ENCODE measurements at regions not wholly inside any gene's neighbourhood (a gene's known extent, or its start where the extent isn't known, plus 50 kb on each side); places are given as distances from the start of the nearest gene placed in this dataset.

DNA sequence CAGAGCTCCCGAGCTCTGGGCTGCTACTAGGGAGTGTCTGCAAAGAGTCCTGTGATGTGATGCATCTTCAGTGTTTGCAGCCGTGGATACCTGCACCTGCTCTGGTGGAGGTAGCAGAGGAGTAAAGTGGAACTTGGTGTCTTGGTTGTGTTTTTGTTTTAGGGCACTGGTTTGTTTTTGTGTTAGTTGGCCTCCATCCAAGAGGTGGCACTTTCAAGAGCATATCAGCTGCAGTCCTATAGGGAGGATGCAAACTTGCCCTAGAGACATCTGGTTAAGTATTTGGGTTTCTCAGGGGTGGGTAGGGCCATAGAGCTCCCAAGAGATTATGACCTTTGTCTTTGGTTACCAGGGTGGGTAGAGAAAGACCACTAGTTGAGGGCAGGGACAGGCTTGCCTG is 1249.0 kb upstream of the FAM98A start:
- no peak for DNase-seq (ENCODE audit: low read depth, low spot score)
- CTCF ChIA-PET = no interaction called here
- H3K4me3 ChIP-seq (ENCODE audit: low read depth, low read length) = no peak overlapping the region
- TF ChIP-seq CTCF (IDR thresholded peaks at IDR 0.05; ENCODE audit: insufficient read depth, low read length, missing control alignments) = no peak
- POLR2A ChIA-PET = no interaction called here

DNA sequence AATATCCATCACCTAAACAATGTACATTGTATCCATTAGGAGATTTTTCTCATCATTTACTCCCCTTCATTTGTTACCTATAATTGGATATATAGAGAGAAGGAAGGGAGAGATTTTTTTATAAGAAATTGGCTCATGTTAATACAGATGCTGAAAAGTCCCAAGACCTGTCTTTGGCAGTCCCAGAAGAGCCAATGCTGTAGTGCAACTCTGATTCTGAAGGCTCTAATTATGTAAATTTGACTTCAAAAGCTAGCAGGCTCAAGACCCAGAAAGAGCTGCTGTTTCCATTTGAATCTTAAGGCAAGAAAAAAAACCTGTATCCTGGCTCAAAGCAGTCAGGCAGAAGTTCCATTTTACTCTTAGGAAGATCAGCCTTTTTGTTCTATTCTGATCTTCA is 1245.5 kb upstream of the FAM98A start:
- ChIA-PET POLR2A (no interaction called here), CTCF (no interaction called here)
- H3K4me3 ChIP-seq (ENCODE audit: low read depth, low read length) = no peak overlapping the region
- no peak for DNase-seq (ENCODE audit: low read depth, low spot score)
- no peak for TF ChIP-seq CTCF (IDR thresholded peaks at IDR 0.05; ENCODE audit: insufficient read depth, low read length, missing control alignments)

DNA sequence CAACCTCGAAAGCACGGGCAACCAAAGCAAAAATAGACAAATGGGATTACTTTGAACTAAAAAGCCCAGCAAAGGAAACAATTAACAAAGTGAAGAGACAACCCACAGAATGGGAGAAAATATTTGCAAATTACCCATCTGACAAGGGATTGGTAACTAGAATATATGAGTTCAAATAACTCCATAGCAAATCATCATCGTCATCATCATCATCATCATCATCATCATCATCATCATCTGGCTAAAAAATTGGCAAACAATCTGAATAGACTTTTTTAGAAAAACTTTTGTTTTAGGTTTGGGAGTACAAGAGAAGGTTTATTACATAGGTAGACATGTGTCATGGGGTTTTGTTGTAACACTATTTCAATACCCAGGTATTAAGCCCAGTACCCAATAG is 1239.3 kb upstream of the FAM98A start:
- CTCF ChIA-PET = no interaction called here
- POLR2A ChIA-PET = no interaction called here
- H3K4me3 ChIP-seq (ENCODE audit: low read depth, low read length) = no peak overlapping the region
- DNase-seq (ENCODE audit: low read depth, low spot score) = no peak
- TF ChIP-seq CTCF (IDR thresholded peaks at IDR 0.05; ENCODE audit: insufficient read depth, low read length, missing control alignments) = no peak

GRCh38 chr2:34836361-34836760 is 1237.3 kb upstream of the FAM98A start:
- POLR2A ChIA-PET = no interaction called here
- no peak overlapping the region for H3K4me3 ChIP-seq (ENCODE audit: low read depth, low read length)
- CTCF ChIA-PET = no interaction called here
- TF ChIP-seq CTCF (IDR thresholded peaks at IDR 0.05; ENCODE audit: insufficient read depth, low read length, missing control alignments) = no peak
- DNase-seq (ENCODE audit: low read depth, low spot score) = no peak

DNA sequence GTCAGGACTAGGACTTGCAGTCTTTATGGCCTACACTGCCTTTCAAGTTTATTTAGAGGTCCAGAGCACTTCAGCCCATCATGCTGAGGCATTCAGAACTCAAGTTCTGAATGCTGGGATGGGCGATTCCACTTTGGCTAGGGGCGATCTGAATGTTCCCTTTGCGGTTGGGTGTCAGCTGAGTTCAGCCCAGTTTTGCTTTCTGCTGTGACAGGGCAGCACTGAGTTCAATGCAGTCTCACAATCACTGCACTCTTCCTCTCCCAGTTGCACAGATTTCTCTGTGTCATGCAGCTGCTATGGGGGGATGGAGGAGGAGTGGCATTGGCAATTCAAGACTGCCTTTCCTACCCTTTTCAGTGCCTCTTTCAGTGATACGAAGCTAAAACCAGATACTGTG is 1232.0 kb upstream of the FAM98A start:
- ChIA-PET CTCF (no interaction called here), POLR2A (no interaction called here)
- DNase-seq (ENCODE audit: low read depth, low spot score) = no peak
- H3K4me3 ChIP-seq (ENCODE audit: low read depth, low read length) = no peak overlapping the region
- TF ChIP-seq CTCF (IDR thresholded peaks at IDR 0.05; ENCODE audit: insufficient read depth, low read length, missing control alignments) = no peak

DNA sequence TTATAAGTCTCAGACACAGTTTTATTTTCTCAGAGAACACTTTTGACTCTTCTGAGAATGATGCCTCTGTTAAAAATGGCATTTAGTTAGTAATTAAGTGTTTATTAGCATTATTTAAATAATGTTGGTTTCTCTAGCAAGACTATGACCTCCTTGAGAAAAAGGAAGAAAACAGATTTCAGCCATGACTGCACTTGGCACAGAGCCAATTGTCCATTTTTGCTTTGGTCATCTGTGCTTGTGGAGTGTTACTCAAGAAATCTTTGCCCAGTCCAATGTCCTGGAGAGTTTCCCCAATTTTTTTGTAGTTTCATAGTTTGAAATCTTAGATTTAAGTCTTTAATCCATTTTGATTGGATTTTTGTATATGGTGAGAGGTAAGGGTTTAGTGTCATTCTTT is 1229.4 kb upstream of the FAM98A start:
- POLR2A ChIA-PET = no interaction called here
- no peak for DNase-seq (ENCODE audit: low read depth, low spot score)

More for the DNA sequence above, 1229.4 kb upstream of the FAM98A start:
- no peak overlapping the region for H3K4me3 ChIP-seq (ENCODE audit: low read depth, low read length)
- no peak for TF ChIP-seq CTCF (IDR thresholded peaks at IDR 0.05; ENCODE audit: insufficient read depth, low read length, missing control alignments)
- CTCF ChIA-PET = no interaction called here

Data from AG04449 (cell line).